ENCODE measurements at regions not wholly inside any gene's neighbourhood (a gene's known extent, or its start where the extent isn't known, plus 50 kb on each side); places are given as distances from the start of the nearest gene placed in this dataset.

GRCh38 chr7:54689394-54690049 lies 69.5 kb downstream of the SEC61G start:
- no peak for DNase-seq
- Histone ChIP-seq H3K79me2 (ENCODE audit: insufficient read depth) (no peaks in the 10 kb centered on the region), H3K9me2 (ENCODE audit: insufficient read depth) (no peaks in the 10 kb centered on the region), H3K27me3 (replicated peaks; ENCODE audit: insufficient read depth) (0 out of 2 replicates have a peak, but pooled peaks cover 5% of the 10 kb centered on the region), H3K4me1 (ENCODE audit: insufficient read depth) (no peaks in the 10 kb centered on the region), H3K27ac (no peak overlapping the region), H3K9ac (no peak overlapping the region), H3K9me3 (ENCODE audit: low read depth) (no peaks in the 10 kb centered on the region), H3K36me3 (ENCODE audit: low read depth) (no peaks in the 10 kb centered on the region), H4K20me1 (ENCODE audit: insufficient read depth) (no peaks in the 10 kb centered on the region), H3K4me3 (no peak overlapping the region), H3K4me2 (ENCODE audit: unreplicated experiment) (no peak overlapping the region), H2AFZ (no peak overlapping the region), H3F3A (ENCODE audit: insufficient read depth) (no peaks in the 10 kb centered on the region)
- 18 to 31% methylated on average over 5 of the region's 5 CpGs for WGBS, 2 experiments (ENCODE audit: low coverage in 1 of 2, low lambda C conversion rate in 2 of 2, missing lambda C conversion rate in 2 of 2)
- TF ChIP-seq EZH2 (IDR thresholded peaks at IDR 0.05; ENCODE audit: insufficient read depth, poor library complexity, severe bottlenecking) (no peak), EZH2phosphoT487 (IDR thresholded peaks at IDR 0.05; ENCODE audit: insufficient read depth, low read depth) (no peak)
- in situ Hi-C loops (cut with MboI) = no loop called here

- Histone ChIP-seq H4K20me1 (ENCODE audit: insufficient read depth) (no peaks in the 10 kb centered on the region), H3K4me3 (no peak overlapping the region), H2AFZ (no peak overlapping the region), H3K36me3 (ENCODE audit: low read depth) (no peaks in the 10 kb centered on the region), H3K4me1 (ENCODE audit: insufficient read depth) (no peaks in the 10 kb centered on the region), H3K4me2 (ENCODE audit: unreplicated experiment) (no peak overlapping the region), H3K27me3 (replicated peaks; ENCODE audit: insufficient read depth) (0 out of 2 replicates have a peak, but pooled peaks cover 11% of the 10 kb centered on the region), H3K9me2 (ENCODE audit: insufficient read depth) (no peaks in the 10 kb centered on the region), H3K79me2 (ENCODE audit: insufficient read depth) (no peaks in the 10 kb centered on the region), H3F3A (ENCODE audit: insufficient read depth) (no peaks in the 10 kb centered on the region), H3K9ac (no peak overlapping the region), H3K27ac (no peak overlapping the region), H3K9me3 (ENCODE audit: low read depth) (no peaks in the 10 kb centered on the region)
- WGBS, 2 experiments (ENCODE audit: low coverage in 1 of 2, low lambda C conversion rate in 2 of 2, missing lambda C conversion rate in 2 of 2) = 40 to 59% methylated on average over 5 of the region's 5 CpGs
- no peak for DNase-seq
- in situ Hi-C loops (cut with MboI) = no loop called here
- no peak for TF ChIP-seq EZH2 (IDR thresholded peaks at IDR 0.05; ENCODE audit: insufficient read depth, poor library complexity, severe bottlenecking)
- no peak for TF ChIP-seq EZH2phosphoT487 (IDR thresholded peaks at IDR 0.05; ENCODE audit: insufficient read depth, low read depth)
Observed at GRCh38 chr7:54687462-54688212, 71.4 kb downstream of the SEC61G start.

GRCh38 chr7:54680377-54681005 lies 78.5 kb downstream of the SEC61G start:
- peaks cover 23% of the 10 kb centered on the region; the same call in 1 of the 2 replicates for H3K27me3 ChIP-seq (replicated peaks; ENCODE audit: insufficient read depth)
- no peaks in the 10 kb centered on the region for H3K9me3 ChIP-seq (ENCODE audit: low read depth)
- no peak for TF ChIP-seq EZH2phosphoT487 (IDR thresholded peaks at IDR 0.05; ENCODE audit: insufficient read depth, low read depth)
- no peak for TF ChIP-seq EZH2 (IDR thresholded peaks at IDR 0.05; ENCODE audit: insufficient read depth, poor library complexity, severe bottlenecking)
- H4K20me1 ChIP-seq (ENCODE audit: insufficient read depth) = no peaks in the 10 kb centered on the region
- H3K4me3 ChIP-seq = no peak overlapping the region
- no peaks in the 10 kb centered on the region for H3K79me2 ChIP-seq (ENCODE audit: insufficient read depth)
- in situ Hi-C loops (cut with MboI) = no loop called here
- no peaks in the 10 kb centered on the region for H3K36me3 ChIP-seq (ENCODE audit: low read depth)
- H3K4me1 ChIP-seq (ENCODE audit: insufficient read depth) = no peaks in the 10 kb centered on the region
- no peak overlapping the region for H2AFZ ChIP-seq
- H3F3A ChIP-seq (ENCODE audit: insufficient read depth) = no peaks in the 10 kb centered on the region
- no peak for DNase-seq
- no peak overlapping the region for H3K4me2 ChIP-seq (ENCODE audit: unreplicated experiment)
- H3K27ac ChIP-seq = no peak overlapping the region
- H3K9ac ChIP-seq = no peak overlapping the region
- H3K9me2 ChIP-seq (ENCODE audit: insufficient read depth) = no peaks in the 10 kb centered on the region
- 26 to 35% methylated on average over 4 of the region's 4 CpGs for WGBS, 2 experiments (ENCODE audit: low coverage in 1 of 2, low lambda C conversion rate in 2 of 2, missing lambda C conversion rate in 2 of 2)

- H3F3A ChIP-seq (ENCODE audit: insufficient read depth) = no peaks in the 10 kb centered on the region
- H3K4me2 ChIP-seq (ENCODE audit: unreplicated experiment) = no peak overlapping the region
- TF ChIP-seq EZH2phosphoT487 (IDR thresholded peaks at IDR 0.05; ENCODE audit: insufficient read depth, low read depth) = no peak
- TF ChIP-seq EZH2 (IDR thresholded peaks at IDR 0.05; ENCODE audit: insufficient read depth, poor library complexity, severe bottlenecking) = no peak
- DNase-seq = no peak
- H3K4me3 ChIP-seq = no peak overlapping the region
- H2AFZ ChIP-seq = no peak overlapping the region
- H3K9me2 ChIP-seq (ENCODE audit: insufficient read depth) = no peaks in the 10 kb centered on the region
- in situ Hi-C loops (cut with MboI) = no loop called here
- no peak overlapping the region for H3K9ac ChIP-seq
- H3K4me1 ChIP-seq (ENCODE audit: insufficient read depth) = no peaks in the 10 kb centered on the region
- no peaks in the 10 kb centered on the region for H3K36me3 ChIP-seq (ENCODE audit: low read depth)
- no peaks in the 10 kb centered on the region for H3K9me3 ChIP-seq (ENCODE audit: low read depth)
- H3K79me2 ChIP-seq (ENCODE audit: insufficient read depth) = no peaks in the 10 kb centered on the region
- WGBS, 2 experiments (ENCODE audit: low coverage in 1 of 2, low lambda C conversion rate in 2 of 2, missing lambda C conversion rate in 2 of 2) = 47 to 60% methylated on average over 5 of the region's 5 CpGs
- no peaks in the 10 kb centered on the region for H4K20me1 ChIP-seq (ENCODE audit: insufficient read depth)
- H3K27me3 ChIP-seq (replicated peaks; ENCODE audit: insufficient read depth) = peaks cover 23% of the 10 kb centered on the region; the same call in 1 of the 2 replicates
- no peak overlapping the region for H3K27ac ChIP-seq
Observed at GRCh38 chr7:54679490-54679817, 79.6 kb downstream of the SEC61G start.
